Stomach smooth muscle (tissue), 2 donors: ENCODE measurements at regions not wholly inside any gene's neighbourhood (a gene's known extent, or its start where the extent isn't known, plus 50 kb on each side); places are given as distances from the start of the nearest gene placed in this dataset.

ENCODE experiments used
- H3K27ac ChIP-seq: one replicate; pipeline ENCODE4 v1.7.0; 2013; ENCODE audit warnings: mild to moderate bottlenecking, low read length, inconsistent platforms
- H3K27me3 ChIP-seq, 2 donors: one replicate each; pipeline ENCODE4 v1.7.0; 2013; ENCODE audit warnings: low read length in 2 of 2; ENCODE audit not compliant: insufficient read depth in 2 of 2, control insufficient read depth in 1 of 2
- H3K36me3 ChIP-seq, 2 donors: one replicate each; pipeline ENCODE4 v1.7.0; 2013; ENCODE audit warnings: low read length in 2 of 2; ENCODE audit not compliant: control insufficient read depth in 2 of 2, insufficient read depth in 2 of 2
- H3K4me1 ChIP-seq: one replicate; pipeline ENCODE4 v1.7.0; 2013; ENCODE audit warnings: low read length; ENCODE audit not compliant: control insufficient read depth, insufficient read depth
- H3K4me3 ChIP-seq, 2 donors: one replicate each; pipeline ENCODE4 v1.7.0; 2013; ENCODE audit warnings: low read length in 2 of 2
- H3K9ac ChIP-seq, 2 donors: one replicate each; pipeline ENCODE4 v1.7.0; 2013; ENCODE audit warnings: low read length in 2 of 2, mild to moderate bottlenecking in 1 of 2
- H3K9me3 ChIP-seq, 2 donors: one replicate each; pipeline ENCODE4 v1.7.0; 2013; ENCODE audit warnings: low read length in 2 of 2; ENCODE audit not compliant: control insufficient read depth in 2 of 2
- donor health status: healthy.
- donor health status: Pancreatic carcinoma.

DNA sequence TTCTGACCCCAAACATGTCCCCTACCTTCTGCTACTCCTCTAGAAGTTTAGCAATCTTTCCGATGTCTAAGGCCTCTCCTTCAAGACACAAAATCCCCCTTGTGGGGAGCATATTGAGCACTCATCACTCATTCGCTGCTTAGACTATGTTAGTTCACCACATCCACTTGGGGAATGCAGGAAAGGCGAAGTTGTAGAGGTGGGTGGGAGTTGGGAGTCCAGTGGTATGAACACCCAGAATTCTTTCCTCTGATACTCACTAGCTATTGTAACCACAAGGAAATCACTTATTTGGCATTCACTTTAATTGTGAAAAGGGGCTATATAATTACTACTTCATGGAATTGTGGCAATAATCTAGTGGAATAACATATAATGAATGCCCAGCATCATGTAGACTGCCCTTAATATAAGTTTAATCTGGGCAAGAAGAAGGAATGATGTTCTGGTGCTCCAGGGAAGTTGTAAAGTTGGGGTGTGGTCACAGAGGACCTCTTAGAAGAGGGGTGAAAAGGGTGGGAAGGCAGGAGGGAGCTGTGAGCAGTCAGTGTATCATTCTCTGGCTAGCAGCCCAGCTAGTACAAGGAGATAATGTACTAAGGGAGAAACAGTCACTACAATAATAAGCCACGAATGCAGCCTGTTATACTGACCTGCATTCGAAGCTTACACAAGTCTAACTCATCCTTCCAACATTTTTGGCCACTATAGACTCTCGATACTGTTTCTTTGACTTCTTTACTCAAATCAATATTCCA lies 468.2 kb upstream of the DIPK2B start:
- Histone ChIP-seq H3K36me3 (no peaks in the 10 kb centered on the region), H3K4me3 (no peak overlapping the region), H3K27me3 (peaks cover 0 to 10% of the 10 kb centered on the region in 2 donors), H3K27ac (no peak overlapping the region), H3K9me3 (no peaks in the 10 kb centered on the region), H3K9ac (no peak overlapping the region), H3K4me1 (no peaks in the 10 kb centered on the region)

DNA sequence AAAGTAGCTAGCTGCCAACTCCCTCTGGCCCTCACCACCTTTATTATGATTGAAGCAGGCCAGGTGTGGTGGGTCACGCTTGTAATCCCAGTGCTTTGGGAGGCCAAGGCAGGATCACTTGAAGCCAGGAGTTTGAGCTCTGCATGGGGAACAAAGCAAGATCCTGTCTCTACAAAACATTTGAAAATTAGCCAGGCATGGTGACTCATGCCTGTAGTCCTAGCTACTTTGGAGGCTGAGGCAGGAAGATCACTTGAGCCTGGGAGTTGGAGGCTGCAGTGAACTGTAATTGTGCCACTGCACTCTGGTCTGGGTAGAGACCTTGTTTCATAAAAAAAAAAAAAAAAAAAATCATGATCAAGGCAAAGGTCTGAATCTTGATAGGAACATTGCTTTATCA lies 467.0 kb upstream of the DIPK2B start:
- no peaks in the 10 kb centered on the region for H3K4me1 ChIP-seq
- H3K36me3 ChIP-seq = no peaks in the 10 kb centered on the region
- H3K9me3 ChIP-seq = no peaks in the 10 kb centered on the region
- no peak overlapping the region for H3K4me3 ChIP-seq
- H3K9ac ChIP-seq = no peak overlapping the region
- peaks cover 0 to 7% of the 10 kb centered on the region in 2 donors for H3K27me3 ChIP-seq
- no peak overlapping the region for H3K27ac ChIP-seq

DNA sequence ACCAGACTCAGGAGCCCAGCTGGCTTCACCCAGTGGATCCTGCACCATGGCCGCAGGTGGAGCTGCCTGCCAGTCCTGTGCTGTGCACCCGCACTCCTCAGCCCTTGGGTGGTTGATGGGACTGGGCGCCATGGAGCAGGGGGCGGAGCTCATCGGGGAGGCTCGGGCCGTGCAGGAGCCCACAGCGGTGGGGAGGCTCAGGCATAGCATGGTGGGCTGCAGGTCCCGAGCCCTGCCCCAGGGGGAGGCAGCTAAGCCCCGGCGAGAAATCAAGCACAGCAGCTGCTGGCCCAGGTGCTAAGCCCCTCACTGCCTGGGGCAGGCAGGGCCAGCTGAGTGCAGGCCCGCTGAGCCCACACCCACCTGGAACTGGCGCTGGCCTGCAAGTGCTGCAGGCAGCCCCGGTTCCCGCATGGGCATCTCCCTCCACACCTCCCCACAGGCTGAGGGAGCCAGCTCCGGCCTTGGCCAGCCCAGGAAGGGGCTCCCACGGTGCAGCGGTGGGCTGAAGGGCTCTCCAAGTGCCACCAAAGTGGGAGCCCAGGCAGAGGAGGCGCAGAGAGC lies 464.1 kb upstream of the DIPK2B start:
- Histone ChIP-seq H3K9ac (no peak overlapping the region), H3K9me3 (no peaks in the 10 kb centered on the region), H3K27me3 (peaks cover 0 to 7% of the 10 kb centered on the region in 2 donors), H3K36me3 (no peaks in the 10 kb centered on the region), H3K4me1 (no peaks in the 10 kb centered on the region), H3K4me3 (no peak overlapping the region), H3K27ac (no peak overlapping the region)

DNA sequence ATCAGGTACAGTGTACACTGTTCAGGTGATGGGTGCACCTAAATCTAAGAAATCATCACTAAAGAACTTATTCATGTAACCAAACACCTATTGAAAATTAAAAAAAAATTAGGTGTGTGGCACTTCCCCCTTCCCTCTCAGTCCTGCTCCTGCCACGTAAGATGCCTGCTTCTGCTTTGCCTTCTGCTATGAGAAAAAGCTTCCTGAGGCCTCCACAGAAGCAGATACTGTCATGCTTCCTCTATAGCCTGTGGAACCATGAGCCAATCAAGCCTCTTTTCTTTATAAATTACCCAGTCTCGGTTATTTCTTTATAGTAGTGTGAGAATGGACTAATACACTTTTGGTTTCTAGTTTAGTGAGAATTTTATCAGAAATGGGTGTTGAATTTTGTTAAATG lies 459.8 kb upstream of the DIPK2B start:
- H3K36me3 ChIP-seq = no peaks in the 10 kb centered on the region
- no peaks in the 10 kb centered on the region for H3K9me3 ChIP-seq
- no peaks in the 10 kb centered on the region for H3K4me1 ChIP-seq
- no peak overlapping the region for H3K4me3 ChIP-seq
- peaks cover 0 to 3% of the 10 kb centered on the region in 2 donors for H3K27me3 ChIP-seq
- H3K9ac ChIP-seq = no peak overlapping the region
- no peak overlapping the region for H3K27ac ChIP-seq

DNA sequence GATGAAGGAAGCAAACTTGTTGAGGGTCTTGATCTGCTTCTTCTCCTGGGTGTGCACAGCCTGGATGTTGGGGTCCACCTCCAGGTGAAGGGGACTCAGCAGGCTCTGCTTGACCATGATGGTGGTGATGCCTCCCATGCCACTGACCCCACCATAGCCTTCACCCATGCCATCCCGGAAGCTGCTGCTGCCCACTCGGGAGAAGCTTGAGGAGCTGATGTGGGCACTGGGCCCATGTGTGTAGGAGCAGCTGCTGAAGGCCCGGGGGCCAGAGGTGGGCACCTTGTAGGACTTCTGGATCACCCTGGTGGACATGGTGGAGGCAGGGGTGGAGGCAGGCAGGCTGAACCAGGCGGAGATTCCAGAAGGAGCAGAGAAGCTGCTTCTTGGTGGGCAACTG lies 432.7 kb upstream of the DIPK2B start:
- Histone ChIP-seq H3K27me3 (no peaks in the 10 kb centered on the region), H3K27ac (no peak overlapping the region), H3K9ac (no peak overlapping the region), H3K36me3 (no peaks in the 10 kb centered on the region), H3K4me1 (no peaks in the 10 kb centered on the region), H3K9me3 (peaks cover 0 to 6% of the 10 kb centered on the region in 2 donors), H3K4me3 (no peak overlapping the region)

DNA sequence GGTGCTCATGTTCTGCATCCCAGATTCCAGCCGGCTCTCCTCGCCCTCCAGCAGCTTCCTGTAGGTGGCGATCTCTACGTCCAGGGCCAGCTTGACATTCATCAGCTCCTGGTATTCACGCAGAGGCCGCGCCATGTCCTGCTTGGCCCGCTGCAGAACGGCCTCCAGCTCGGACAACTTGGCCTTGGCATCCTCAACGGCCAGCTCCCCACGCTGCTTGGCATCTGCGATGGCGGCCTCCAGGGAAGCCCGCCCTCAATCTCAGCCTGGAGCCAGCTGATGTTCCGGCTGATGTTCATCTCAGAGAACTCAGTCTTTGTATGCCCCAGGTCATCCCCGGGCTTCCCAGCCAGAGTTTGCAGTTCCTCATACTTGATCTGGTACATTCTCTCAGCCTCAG lies 431.8 kb upstream of the DIPK2B start:
- Histone ChIP-seq H3K27me3 (no peaks in the 10 kb centered on the region), H3K9me3 (peaks cover 0 to 6% of the 10 kb centered on the region in 2 donors), H3K27ac (no peak overlapping the region), H3K4me1 (no peaks in the 10 kb centered on the region), H3K36me3 (no peaks in the 10 kb centered on the region), H3K4me3 (no peak overlapping the region), H3K9ac (no peak overlapping the region)

DNA sequence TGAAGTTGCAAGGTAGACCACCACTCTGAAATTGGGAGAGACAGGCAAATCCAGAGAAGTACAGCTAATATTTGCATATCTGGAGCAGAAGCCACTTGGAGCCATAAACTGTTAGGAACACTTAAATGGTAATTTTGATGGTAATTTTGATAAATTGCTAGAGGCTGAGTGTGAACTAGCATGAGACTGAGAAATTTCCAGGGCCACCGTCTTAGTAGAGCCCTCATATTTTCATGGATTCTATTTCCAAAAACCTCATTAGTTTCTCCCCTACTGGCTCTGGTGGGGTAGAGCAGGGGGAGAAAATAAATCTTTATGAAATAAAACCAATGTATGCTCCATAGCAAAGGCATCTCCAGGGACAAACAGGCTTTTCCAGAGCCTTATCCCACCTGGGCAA lies 429.4 kb upstream of the DIPK2B start:
- Histone ChIP-seq H3K4me1 (no peaks in the 10 kb centered on the region), H3K9ac (no peak overlapping the region), H3K9me3 (peaks cover 0 to 6% of the 10 kb centered on the region in 2 donors), H3K4me3 (no peak overlapping the region), H3K36me3 (no peaks in the 10 kb centered on the region), H3K27ac (no peak overlapping the region), H3K27me3 (no peaks in the 10 kb centered on the region)

DNA sequence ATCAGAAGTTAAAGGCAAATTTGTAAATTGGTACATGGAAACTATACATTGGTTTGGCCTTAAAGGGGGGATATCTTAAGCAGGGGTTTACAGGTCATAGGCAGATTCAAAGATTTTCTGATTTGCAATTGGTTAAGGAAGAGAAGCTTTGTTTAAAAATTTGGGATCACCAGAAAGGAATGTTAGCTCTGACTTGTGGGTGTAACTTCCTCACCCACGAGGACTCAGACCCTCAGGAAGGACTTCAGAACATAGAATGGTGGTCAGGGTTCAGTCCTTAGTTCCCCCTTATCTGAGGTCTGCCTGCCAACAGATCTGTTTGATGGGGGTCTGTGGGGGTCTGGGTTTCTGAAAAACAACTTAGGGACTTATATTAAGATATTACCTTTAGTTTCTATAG lies 427.4 kb upstream of the DIPK2B start:
- Histone ChIP-seq H3K36me3 (no peaks in the 10 kb centered on the region), H3K4me1 (no peaks in the 10 kb centered on the region), H3K9me3 (peaks cover 0 to 6% of the 10 kb centered on the region in 2 donors), H3K4me3 (no peak overlapping the region), H3K27ac (no peak overlapping the region), H3K27me3 (no peaks in the 10 kb centered on the region), H3K9ac (no peak overlapping the region)

DNA sequence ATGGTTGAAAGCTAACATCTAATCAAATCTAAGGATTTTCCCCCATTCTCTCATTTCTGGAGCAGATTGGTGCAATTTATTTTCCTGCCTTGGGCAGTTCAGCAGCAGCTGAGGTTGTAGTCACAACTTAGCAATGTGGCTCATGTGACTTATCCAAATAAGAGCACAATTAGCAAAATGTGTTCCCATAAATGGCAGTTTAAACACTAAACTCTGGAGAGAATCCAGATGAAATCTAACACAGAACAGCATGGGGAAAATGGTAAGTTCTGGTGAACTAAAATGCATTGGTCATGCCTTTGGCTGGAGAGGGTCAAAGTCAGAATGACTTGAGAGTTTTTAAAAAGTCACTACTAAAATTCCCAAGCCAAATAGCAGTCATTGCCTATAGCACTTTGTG lies 422.6 kb upstream of the DIPK2B start:
- no peaks in the 10 kb centered on the region for H3K9me3 ChIP-seq
- H3K4me3 ChIP-seq = no peak overlapping the region
- no peaks in the 10 kb centered on the region for H3K4me1 ChIP-seq
- no peaks in the 10 kb centered on the region for H3K36me3 ChIP-seq
- H3K27ac ChIP-seq = peak overlapping the region; percentile 56
- H3K27me3 ChIP-seq = no peaks in the 10 kb centered on the region
- H3K9ac ChIP-seq = no peak overlapping the region

DNA sequence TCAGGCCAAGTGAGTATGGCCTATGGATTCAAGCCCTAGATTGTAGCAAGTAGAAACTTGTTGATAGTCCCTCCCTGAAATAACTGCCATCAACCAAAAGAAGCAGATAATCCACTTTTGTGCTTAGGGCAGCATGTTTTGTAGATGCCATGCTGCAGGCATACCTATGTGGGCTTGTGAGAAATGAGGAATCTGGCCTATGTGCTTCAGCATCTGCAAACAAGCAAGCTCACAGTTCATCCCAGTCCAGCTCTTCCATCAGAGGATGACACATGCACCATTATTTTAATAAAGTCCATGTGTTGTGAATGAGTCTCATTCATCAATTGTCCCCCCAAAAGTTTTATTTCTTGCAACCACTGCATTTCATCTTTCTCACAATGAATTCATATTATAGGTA lies 421.9 kb upstream of the DIPK2B start:
- Histone ChIP-seq H3K9me3 (no peaks in the 10 kb centered on the region), H3K27ac (no peak overlapping the region), H3K36me3 (no peaks in the 10 kb centered on the region), H3K27me3 (no peaks in the 10 kb centered on the region), H3K4me1 (no peaks in the 10 kb centered on the region), H3K4me3 (no peak overlapping the region), H3K9ac (no peak overlapping the region)

DNA sequence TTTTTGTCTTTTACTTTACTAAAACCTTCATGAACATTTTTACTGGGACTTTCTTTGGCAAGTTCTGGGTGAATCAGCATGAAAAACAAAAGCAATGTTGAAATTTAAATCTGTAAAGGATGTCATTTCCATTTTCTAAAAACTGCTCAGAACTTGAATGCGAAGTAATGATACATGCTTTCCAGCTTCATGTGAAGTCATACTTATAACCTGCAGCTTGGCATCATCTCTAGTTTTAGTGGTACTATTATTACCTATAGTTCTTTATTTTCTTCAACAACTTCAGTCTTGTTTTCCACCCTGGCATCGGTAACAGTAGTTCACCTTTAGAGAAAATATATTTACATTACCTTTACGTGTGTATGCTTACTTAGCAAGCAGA lies 421.4 kb upstream of the DIPK2B start:
- Histone ChIP-seq H3K9me3 (no peaks in the 10 kb centered on the region), H3K36me3 (no peaks in the 10 kb centered on the region), H3K4me1 (no peaks in the 10 kb centered on the region), H3K4me3 (no peak overlapping the region), H3K9ac (no peak overlapping the region), H3K27ac (no peak overlapping the region), H3K27me3 (no peaks in the 10 kb centered on the region)
